H1 (cell line): ENCODE measurements at regions not wholly inside any gene's neighbourhood (a gene's known extent, or its start where the extent isn't known, plus 50 kb on each side); places are given as distances from the start of the nearest gene placed in this dataset.

ENCODE experiments used
- SAP30 ChIP-seq: fragments of 300-600 bp; sonication (generic); IDR thresholded peaks from 2 replicates; pipeline ENCODE4 v1.7.1; 2012; ENCODE audit warnings: low read length, moderate library complexity, mild to moderate bottlenecking, inconsistent platforms; ENCODE audit not compliant: insufficient read depth, insufficient replicate concordance
- SIN3A ChIP-seq, 2 experiments: IDR thresholded peaks in 1 of 2; conservative IDR thresholded peaks in 1 of 2; 2 replicates each; pipeline ENCODE4 v1.6.1; 2011 to 2012; ENCODE audit warnings: low read length in 2 of 2, improper control_type of control experiment in 1 of 2, low read depth in 1 of 2, mild to moderate bottlenecking in 1 of 2

- no peak for TF ChIP-seq SIN3A (conservative IDR thresholded peaks at IDR 0.05 in 1 of 2, IDR thresholded peaks at IDR 0.05 in 1 of 2; ENCODE audit: low read depth in 1 of 2, low read length in 2 of 2)
- no peak for TF ChIP-seq SAP30
- TF ChIP-seq, all 59 proteins: peak for 0
These were observed 481.3 kb downstream of the PIK3C3 start (continued) for GRCh38 chr18:42436222-42436765.
